Panc1 (cell line): ENCODE measurements at regions not wholly inside any gene's neighbourhood (a gene's known extent, or its start where the extent isn't known, plus 50 kb on each side); places are given as distances from the start of the nearest gene placed in this dataset.

Source experiments
- ATAC-seq: fragments of 200-7000 bp; cut with Tn5 transposase; 2 replicates; pipeline ENCODE4 v1.9.1; 2020; ENCODE audit warnings: mild to moderate bottlenecking, moderate library complexity
- BruUV-seq: library from RNA; stranded (reverse); fragments of 400-500 nt; replicated peaks from 2 replicates; lab custom pipeline; 2021; lab: Mats Ljungman, UMichigan
- CTCF ChIA-PET: fragments of 300-600 bp; sonication (Branson Sonifier 250); formaldehyde crosslinking; loops from one replicate; lab custom pipeline; 2022; ENCODE audit warnings: antibody characterized with exemption; lab: Charles Lee
- POLR2A ChIA-PET: fragments of 300-600 bp; sonication (Branson Sonifier 250); formaldehyde crosslinking; loops from one replicate; lab custom pipeline; 2022; ENCODE audit warnings: antibody characterized with exemption; lab: Charles Lee
- DNase-seq: peaks from one replicate; pipeline ENCODE4 v3.0.0-alpha.2; 2010; ENCODE audit warnings: low read depth, low spot score
- H3K27ac ChIP-seq: 2 replicates; pipeline ENCODE4 v1.5.1; 2011; ENCODE audit warnings: mild to moderate bottlenecking, low read length, inconsistent platforms
- H3K27me3 ChIP-seq: fragments of 200-500 bp; sonication (Bioruptor generic); 2 replicates; pipeline ENCODE4 v1.6.0; 2014; ENCODE audit warnings: low read length, inconsistent platforms; ENCODE audit not compliant: control insufficient read depth, insufficient read depth
- H3K36me3 ChIP-seq: fragments of 200-500 bp; sonication (Bioruptor generic); 2 replicates; pipeline ENCODE4 v1.5.1; 2014; ENCODE audit warnings: inconsistent platforms, mild to moderate bottlenecking, low read length, moderate library complexity; ENCODE audit not compliant: control insufficient read depth, insufficient read depth
- H3K4me1 ChIP-seq: 2 replicates; pipeline ENCODE4 v1.5.1; 2011; ENCODE audit warnings: inconsistent platforms, mild to moderate bottlenecking, low read length, moderate library complexity; ENCODE audit not compliant: control insufficient read depth, insufficient read depth
- H3K4me3 ChIP-seq, 2 experiments: 2 replicates each; pipeline ENCODE4 v1.5.1; 2011 to 2012; ENCODE audit warnings: low read depth in 2 of 2, low read length in 2 of 2, mild to moderate bottlenecking in 2 of 2, inconsistent platforms in 1 of 2, moderate library complexity in 1 of 2
- H3K9me3 ChIP-seq: fragments of 200-500 bp; sonication (Bioruptor generic); 2 replicates; pipeline ENCODE4 v1.5.1; 2014; ENCODE audit warnings: low read depth, mild to moderate bottlenecking, inconsistent platforms, low read length, moderate library complexity; ENCODE audit not compliant: control insufficient read depth, insufficient read depth
- POLR2AphosphoS5 ChIP-seq: IDR thresholded peaks from 2 replicates; pipeline ENCODE4 v1.6.1; 2012; ENCODE audit warnings: mild to moderate bottlenecking, low read depth, low read length, moderate library complexity
- SIN3A ChIP-seq: IDR thresholded peaks from 2 replicates; pipeline ENCODE4 v1.6.1; 2012; ENCODE audit warnings: low read depth, mild to moderate bottlenecking, low read length, moderate library complexity, borderline replicate concordance; ENCODE audit not compliant: insufficient read depth
- TCF7L2 ChIP-seq: IDR thresholded peaks from 2 replicates; pipeline ENCODE4 v1.6.1; 2011; ENCODE audit warnings: mild to moderate bottlenecking, low read depth, low read length, inconsistent platforms
- in situ Hi-C: cut with HindIII; loops from 2 replicates; pipeline ENCODE4 v1.10.0; 2016; ENCODE audit warnings: low sequenced_read_pairs, low pct_unique_long_range_greater_than_20kb
- intact Hi-C: fragments of 100-400 bp; cut with micrococcal nuclease; formaldehyde crosslinking; loops from one replicate; pipeline ENCODE4 v1.10.0; 2022; ENCODE audit not compliant: unreplicated experiment
- TF ChIP-seq, protein P1 (sequence below): fragments of 450-650 bp; IDR thresholded peaks from 2 replicates; pipeline ENCODE4 v1.5.1; 2017; ENCODE audit warnings: mild to moderate bottlenecking
- TF ChIP-seq, protein P2 (sequence below), 2 experiments: IDR thresholded peaks; 2 replicates each; pipeline ENCODE4 v1.6.1; 2011 to 2012; ENCODE audit warnings: low read depth in 2 of 2, control low read depth in 1 of 2, low read length in 1 of 2, mild to moderate bottlenecking in 1 of 2, moderate library complexity in 1 of 2; ENCODE audit not compliant: insufficient read depth in 1 of 2

DNA sequence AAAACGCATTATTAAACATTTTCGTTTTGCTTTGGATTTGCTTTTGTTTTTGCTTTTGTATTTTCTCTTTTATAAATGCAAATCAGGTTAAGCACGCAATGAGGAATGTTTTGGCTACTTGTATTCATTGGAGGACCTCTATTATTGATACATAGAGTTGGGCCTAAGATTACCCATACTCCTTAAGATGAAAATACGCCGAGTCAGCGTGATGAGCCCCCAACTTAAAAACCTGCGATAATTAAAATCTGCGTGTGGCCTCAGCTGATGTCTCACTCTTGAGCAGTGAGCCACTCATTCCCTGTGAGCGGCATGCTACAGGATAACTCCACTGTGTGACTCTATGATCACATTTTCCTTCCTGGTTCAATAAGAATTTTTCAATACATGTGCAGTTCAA, 518.3 kb downstream of the IRX1 start:
- no peaks in the 10 kb centered on the region for H3K27me3 ChIP-seq
- DNase-seq (no peak), ATAC-seq (no peak)
- POLR2A ChIA-PET = no interaction called here
- intact Hi-C loops (no loop called here), in situ Hi-C loops (no loop called here)
- H3K9me3 ChIP-seq = no peaks in the 10 kb centered on the region
- H3K36me3 ChIP-seq = no peaks in the 10 kb centered on the region
- CTCF ChIA-PET = no interaction called here
- no TSS peak for BruUV-seq
- no peaks in the 10 kb centered on the region for H3K4me1 ChIP-seq
- no peak overlapping the region for H3K27ac ChIP-seq
- TF ChIP-seq TCF7L2 (no peak), POLR2AphosphoS5 (no peak), SIN3A (no peak)
- TF ChIP-seq, protein P1, sequence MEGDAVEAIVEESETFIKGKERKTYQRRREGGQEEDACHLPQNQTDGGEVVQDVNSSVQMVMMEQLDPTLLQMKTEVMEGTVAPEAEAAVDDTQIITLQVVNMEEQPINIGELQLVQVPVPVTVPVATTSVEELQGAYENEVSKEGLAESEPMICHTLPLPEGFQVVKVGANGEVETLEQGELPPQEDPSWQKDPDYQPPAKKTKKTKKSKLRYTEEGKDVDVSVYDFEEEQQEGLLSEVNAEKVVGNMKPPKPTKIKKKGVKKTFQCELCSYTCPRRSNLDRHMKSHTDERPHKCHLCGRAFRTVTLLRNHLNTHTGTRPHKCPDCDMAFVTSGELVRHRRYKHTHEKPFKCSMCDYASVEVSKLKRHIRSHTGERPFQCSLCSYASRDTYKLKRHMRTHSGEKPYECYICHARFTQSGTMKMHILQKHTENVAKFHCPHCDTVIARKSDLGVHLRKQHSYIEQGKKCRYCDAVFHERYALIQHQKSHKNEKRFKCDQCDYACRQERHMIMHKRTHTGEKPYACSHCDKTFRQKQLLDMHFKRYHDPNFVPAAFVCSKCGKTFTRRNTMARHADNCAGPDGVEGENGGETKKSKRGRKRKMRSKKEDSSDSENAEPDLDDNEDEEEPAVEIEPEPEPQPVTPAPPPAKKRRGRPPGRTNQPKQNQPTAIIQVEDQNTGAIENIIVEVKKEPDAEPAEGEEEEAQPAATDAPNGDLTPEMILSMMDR = no peak
- TF ChIP-seq, protein P2, sequence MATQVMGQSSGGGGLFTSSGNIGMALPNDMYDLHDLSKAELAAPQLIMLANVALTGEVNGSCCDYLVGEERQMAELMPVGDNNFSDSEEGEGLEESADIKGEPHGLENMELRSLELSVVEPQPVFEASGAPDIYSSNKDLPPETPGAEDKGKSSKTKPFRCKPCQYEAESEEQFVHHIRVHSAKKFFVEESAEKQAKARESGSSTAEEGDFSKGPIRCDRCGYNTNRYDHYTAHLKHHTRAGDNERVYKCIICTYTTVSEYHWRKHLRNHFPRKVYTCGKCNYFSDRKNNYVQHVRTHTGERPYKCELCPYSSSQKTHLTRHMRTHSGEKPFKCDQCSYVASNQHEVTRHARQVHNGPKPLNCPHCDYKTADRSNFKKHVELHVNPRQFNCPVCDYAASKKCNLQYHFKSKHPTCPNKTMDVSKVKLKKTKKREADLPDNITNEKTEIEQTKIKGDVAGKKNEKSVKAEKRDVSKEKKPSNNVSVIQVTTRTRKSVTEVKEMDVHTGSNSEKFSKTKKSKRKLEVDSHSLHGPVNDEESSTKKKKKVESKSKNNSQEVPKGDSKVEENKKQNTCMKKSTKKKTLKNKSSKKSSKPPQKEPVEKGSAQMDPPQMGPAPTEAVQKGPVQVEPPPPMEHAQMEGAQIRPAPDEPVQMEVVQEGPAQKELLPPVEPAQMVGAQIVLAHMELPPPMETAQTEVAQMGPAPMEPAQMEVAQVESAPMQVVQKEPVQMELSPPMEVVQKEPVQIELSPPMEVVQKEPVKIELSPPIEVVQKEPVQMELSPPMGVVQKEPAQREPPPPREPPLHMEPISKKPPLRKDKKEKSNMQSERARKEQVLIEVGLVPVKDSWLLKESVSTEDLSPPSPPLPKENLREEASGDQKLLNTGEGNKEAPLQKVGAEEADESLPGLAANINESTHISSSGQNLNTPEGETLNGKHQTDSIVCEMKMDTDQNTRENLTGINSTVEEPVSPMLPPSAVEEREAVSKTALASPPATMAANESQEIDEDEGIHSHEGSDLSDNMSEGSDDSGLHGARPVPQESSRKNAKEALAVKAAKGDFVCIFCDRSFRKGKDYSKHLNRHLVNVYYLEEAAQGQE (IDR thresholded peaks at IDR 0.05; ENCODE audit: insufficient read depth in 1 of 2, low read depth in 2 of 2, low read length in 1 of 2) = no peak
- H3K4me3 ChIP-seq = no peak overlapping the region

DNA sequence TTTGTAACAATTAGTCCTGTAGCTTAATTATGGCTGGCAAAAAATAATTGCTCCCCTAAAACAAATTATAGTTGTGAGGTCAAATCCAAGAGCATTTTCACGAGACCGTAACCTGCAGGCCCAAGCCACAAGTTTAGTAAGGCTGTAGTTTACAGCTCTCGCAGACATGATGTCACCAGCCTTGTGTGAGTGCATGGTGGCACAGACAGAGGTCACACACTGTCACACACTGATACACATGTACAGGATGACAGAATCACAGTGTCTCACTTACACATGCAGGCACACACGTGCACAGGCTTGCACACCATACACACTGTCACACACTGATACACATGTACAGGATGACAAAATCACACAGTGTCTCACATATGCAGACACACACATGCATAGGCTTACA, 518.8 kb downstream of the IRX1 start:
- H3K4me3 ChIP-seq = no peak overlapping the region
- no peak for DNase-seq
- no peaks in the 10 kb centered on the region for H3K36me3 ChIP-seq
- no peaks in the 10 kb centered on the region for H3K27me3 ChIP-seq
- in situ Hi-C loops (no loop called here), intact Hi-C loops (no loop called here)
- H3K9me3 ChIP-seq = no peaks in the 10 kb centered on the region
- no peaks in the 10 kb centered on the region for H3K4me1 ChIP-seq
- TF ChIP-seq TCF7L2 = no peak
- TF ChIP-seq, protein P2 (IDR thresholded peaks at IDR 0.05; ENCODE audit: insufficient read depth in 1 of 2, low read depth in 2 of 2, low read length in 1 of 2) = no peak
- no peak for TF ChIP-seq SIN3A
- TF ChIP-seq, protein P1 = no peak
- TF ChIP-seq POLR2AphosphoS5 = no peak
- no peak for ATAC-seq
- POLR2A ChIA-PET = no interaction called here
- H3K27ac ChIP-seq = no peak overlapping the region
- CTCF ChIA-PET = no interaction called here
- BruUV-seq = no TSS peak
